Gastroesophageal sphincter (tissue), 3 donors: ENCODE measurements at regions not wholly inside any gene's neighbourhood (a gene's known extent, or its start where the extent isn't known, plus 50 kb on each side); places are given as distances from the start of the nearest gene placed in this dataset.

Experiments used
- EP300 ChIP-seq: sonication (generic); formaldehyde crosslinking; IDR thresholded peaks from one replicate; pipeline ENCODE4 v1.6.1; 2017; ENCODE audit warnings: antibody characterized with exemption, mild to moderate bottlenecking
- POLR2A ChIP-seq, 2 donors: fragments of 450-650 bp; IDR thresholded peaks; one replicate each; pipeline ENCODE4 v1.6.1; 2017; ENCODE audit warnings: antibody characterized with exemption in 2 of 2, mild to moderate bottlenecking in 2 of 2, moderate library complexity in 1 of 2
- POLR2AphosphoS5 ChIP-seq: sonication (generic); formaldehyde crosslinking; IDR thresholded peaks from one replicate; pipeline ENCODE4 v1.6.1; 2017; ENCODE audit warnings: antibody characterized with exemption
- TF ChIP-seq, protein P1 (sequence below), 4 experiments: fragments of 200-600 bp in 2 of 4; fragments of 450-650 bp in 2 of 4; sonication (generic) in 1 of 4; IDR thresholded peaks; one replicate each; pipeline ENCODE4 v1.5.1; 2017 to 2019; ENCODE audit warnings: antibody characterized with exemption in 4 of 4, mild to moderate bottlenecking in 2 of 4, moderate library complexity in 2 of 4

- TF ChIP-seq, protein P1, sequence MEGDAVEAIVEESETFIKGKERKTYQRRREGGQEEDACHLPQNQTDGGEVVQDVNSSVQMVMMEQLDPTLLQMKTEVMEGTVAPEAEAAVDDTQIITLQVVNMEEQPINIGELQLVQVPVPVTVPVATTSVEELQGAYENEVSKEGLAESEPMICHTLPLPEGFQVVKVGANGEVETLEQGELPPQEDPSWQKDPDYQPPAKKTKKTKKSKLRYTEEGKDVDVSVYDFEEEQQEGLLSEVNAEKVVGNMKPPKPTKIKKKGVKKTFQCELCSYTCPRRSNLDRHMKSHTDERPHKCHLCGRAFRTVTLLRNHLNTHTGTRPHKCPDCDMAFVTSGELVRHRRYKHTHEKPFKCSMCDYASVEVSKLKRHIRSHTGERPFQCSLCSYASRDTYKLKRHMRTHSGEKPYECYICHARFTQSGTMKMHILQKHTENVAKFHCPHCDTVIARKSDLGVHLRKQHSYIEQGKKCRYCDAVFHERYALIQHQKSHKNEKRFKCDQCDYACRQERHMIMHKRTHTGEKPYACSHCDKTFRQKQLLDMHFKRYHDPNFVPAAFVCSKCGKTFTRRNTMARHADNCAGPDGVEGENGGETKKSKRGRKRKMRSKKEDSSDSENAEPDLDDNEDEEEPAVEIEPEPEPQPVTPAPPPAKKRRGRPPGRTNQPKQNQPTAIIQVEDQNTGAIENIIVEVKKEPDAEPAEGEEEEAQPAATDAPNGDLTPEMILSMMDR (IDR thresholded peaks at IDR 0.05) = no peak
- TF ChIP-seq EP300 (no peak), POLR2A (IDR thresholded peaks at IDR 0.05) (no peak), POLR2AphosphoS5 (no peak)
Observed at GRCh38 chr6:106899697-106900096, 74.8 kb downstream of the CD24 start.
